Stimulated activated CD8-positive, alpha-beta memory T cell treated with anti-CD3 and anti-CD28 coated beads, Interleukin-7, amount 100 ng/mL, for 48 hours (primary cell): ENCODE measurements at regions not wholly inside any gene's neighbourhood (a gene's known extent, or its start where the extent isn't known, plus 50 kb on each side); places are given as distances from the start of the nearest gene placed in this dataset.

Source experiments
- DNase-seq, 2 donors: peaks; one replicate each; pipeline ENCODE4 v3.0.0-alpha.2; 2020; ENCODE audit warnings: low read depth in 1 of 2; ENCODE audit errors: extremely low read depth in 1 of 2

GRCh38 chr5:2220741-2221140 lies 338.0 kb upstream of the IRX4 start:
- no peak for DNase-seq

- DNase-seq = no peak
Measured at GRCh38 chr5:2219149-2219776, 336.5 kb upstream of the IRX4 start.

DNA sequence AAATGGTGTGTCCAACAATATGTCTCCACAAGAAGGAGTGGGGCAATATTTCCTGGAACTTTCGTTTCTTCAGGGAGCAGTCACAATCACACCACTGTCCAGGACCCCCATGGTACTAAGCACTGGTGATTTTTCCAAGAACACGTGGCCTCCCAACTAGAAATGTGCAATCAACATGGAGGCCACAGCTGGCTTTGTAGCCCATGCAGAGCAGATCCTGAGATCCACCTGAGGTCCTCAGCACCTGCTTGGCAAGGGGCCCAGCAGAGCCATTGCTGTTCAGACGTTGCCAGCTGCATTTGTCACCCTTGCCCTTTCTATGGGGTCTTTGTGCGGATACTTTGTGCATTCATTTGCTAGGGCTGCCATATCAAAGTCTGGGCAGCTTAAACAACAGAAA lies 334.5 kb upstream of the IRX4 start:
- DNase-seq = no peak

- no peak for DNase-seq
Measured at GRCh38 chr5:2214910-2215590, 332.3 kb upstream of the IRX4 start.

DNA sequence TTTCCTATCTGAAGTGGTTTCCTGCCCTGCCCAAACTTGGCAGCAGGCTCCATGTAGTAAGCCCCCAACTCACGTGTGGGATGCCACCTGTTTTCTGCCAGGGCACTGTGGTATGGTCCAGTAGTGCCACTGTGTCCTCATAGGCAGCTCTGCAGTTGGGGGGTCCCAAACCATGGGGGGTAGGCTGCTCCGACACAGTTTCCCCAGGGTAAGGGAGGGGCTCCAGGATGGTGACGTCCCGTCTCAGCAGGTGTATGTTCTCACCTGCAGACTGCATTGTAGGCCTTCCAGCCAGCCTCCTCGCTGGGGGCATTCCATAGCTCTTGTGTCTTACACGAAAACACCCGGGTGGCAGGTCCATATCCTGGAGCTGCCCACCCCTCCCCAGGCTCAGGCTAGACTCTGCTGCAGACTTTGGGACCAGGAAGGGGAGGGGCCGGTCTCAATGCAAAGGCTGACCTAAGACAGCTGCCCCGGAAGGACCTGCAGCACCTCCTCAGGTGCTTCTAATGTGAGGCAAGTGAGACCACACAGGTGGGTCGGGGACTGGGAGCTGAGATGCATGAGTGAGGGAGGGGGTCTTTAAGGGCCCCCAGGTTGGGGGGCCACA lies 330.5 kb upstream of the IRX4 start:
- no peak for DNase-seq

- no peak for DNase-seq
Measured at GRCh38 chr5:2212481-2212880, 329.8 kb upstream of the IRX4 start.

DNA sequence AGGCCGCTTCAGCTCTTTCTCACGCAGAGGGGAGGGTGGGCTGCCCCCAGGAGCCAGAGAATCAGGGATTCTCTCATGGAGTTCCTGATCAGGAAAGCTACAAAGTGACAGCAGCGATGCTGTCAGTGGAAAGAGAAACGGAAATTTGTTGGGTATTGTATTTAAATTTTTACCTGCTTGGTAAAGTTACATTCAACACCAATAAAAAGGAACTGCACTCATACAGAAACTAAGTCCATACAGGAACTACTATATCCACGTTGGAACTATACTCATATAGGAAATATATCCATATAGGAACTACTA lies 325.5 kb upstream of the IRX4 start:
- DNase-seq = no peak

DNA sequence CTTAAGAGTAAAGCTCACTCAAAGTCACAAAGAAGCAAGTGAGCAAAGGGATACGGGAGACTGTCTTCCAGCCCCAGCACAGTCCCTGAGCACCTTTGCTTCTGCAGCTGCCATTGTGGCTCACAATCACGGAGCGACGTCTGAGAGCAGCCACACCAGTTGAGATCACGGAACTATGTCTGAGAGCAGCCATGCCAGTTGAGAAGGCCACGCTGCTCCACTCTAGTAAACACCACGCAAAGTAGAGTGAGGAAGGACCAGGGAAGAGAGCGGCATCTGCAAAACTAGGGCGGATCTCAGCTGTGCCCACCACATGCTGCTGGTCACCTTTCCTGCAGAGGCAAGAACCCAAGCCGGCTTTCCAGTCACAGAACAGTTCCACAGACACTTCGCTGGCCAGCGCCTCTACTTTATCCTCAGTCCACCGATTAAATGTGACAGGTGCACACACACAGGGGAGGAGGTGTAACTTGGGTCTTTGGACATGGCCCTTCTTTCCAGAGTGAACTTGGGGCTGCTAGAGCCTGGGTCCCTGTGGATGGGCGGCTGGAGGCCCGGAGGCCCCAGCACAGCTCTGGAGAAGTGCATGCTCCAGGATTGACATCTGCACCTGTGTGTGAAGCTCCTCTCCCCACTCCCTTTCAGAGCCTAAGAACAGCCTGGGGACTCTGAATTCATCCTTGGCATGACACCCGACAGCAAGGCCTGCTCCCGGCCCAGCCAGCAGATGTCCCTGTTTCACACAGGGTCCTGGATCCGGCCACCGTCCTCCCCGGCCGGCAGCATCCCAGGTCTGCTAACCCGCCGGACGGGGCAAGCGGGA lies 324.9 kb upstream of the IRX4 start:
- DNase-seq = no peak

GRCh38 chr5:2207109-2207399 lies 324.3 kb upstream of the IRX4 start:
- no peak for DNase-seq

GRCh38 chr5:2206293-2207108 lies 323.8 kb upstream of the IRX4 start:
- no peak for DNase-seq

GRCh38 chr5:2205596-2206226 lies 323.0 kb upstream of the IRX4 start:
- DNase-seq = no peak

- DNase-seq = no peak
Measured at GRCh38 chr5:2205185-2205585, 322.5 kb upstream of the IRX4 start.

DNA sequence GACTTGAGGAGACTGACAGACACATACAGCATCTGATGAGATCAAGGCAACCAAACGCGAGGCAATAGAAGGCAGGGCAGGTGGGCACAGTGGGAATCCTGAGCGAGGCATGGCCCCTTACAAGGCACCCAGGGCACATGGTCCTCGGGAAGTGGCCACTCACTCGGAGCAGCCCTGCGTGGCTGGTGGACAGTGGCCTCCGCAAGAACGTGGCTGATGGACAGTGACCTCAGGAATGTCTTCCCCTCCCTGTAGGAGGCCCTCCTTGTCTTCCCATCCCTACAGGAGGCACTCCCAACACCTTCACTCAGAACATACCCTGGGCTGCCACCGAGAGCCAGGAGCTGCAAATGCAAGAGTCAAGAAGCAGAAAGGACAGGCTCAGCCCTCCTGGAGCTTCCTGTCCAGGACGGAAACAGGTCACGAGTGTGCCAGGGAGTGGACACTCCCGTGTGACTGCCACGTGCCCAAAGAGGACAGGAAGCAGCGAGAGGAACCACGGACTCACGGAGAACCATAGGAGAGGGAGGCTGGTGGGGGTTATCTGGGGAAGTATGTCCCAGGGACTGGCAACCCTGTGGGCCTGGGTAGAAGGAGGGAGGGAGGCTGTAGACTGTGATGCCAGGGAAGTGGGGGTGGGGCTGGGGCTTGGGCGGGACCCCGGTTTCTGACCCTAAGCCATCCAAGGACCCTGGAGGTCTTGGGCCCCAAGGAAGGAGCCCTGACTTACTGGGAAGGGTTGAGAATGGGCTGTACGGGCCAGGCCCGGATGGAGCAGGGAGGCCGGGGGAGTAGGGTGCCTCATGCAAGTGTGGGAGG lies 321.9 kb upstream of the IRX4 start:
- no peak for DNase-seq

DNA sequence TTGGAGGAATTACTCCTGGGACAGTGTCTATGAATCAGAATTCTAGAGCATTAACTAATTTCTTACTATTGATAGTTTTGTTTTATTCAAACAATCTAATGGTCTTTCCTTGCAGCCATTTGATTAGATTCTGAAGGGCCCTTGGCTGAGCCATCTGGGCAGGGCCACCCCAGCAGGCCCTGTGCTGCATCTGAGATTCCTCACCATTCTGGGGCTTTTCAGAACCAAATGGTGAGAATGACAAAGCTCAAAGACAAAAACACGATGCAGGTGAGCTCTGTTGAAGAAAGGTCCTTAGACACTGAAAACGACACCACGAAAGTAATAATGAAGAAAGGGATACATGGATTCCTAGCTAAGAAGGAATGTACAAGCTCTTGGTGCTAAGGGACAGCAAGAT lies 321.0 kb upstream of the IRX4 start:
- no peak for DNase-seq

GRCh38 chr5:2201832-2202231 lies 319.1 kb upstream of the IRX4 start:
- no peak for DNase-seq

GRCh38 chr5:2201421-2201820 lies 318.7 kb upstream of the IRX4 start:
- DNase-seq = no peak

DNA sequence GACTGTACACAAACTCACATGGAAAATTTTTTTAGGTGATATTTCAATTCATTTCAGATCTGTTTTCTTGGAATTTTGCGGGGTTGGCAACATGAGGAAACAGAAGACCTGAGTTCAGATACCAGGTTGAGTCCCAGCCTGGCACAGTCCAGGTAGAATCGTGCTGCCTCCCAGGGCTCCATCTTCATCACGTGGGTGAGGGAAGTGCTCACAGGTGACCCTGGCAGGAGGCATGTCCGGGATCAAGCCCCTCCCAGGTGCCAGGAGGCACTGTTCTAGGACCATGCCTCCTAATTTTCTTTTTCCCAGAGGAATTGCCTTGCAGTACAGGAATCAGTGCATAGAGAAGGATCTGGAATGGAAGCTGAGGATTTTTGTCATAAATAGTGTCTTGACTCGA lies 318.3 kb upstream of the IRX4 start:
- no peak for DNase-seq

DNA sequence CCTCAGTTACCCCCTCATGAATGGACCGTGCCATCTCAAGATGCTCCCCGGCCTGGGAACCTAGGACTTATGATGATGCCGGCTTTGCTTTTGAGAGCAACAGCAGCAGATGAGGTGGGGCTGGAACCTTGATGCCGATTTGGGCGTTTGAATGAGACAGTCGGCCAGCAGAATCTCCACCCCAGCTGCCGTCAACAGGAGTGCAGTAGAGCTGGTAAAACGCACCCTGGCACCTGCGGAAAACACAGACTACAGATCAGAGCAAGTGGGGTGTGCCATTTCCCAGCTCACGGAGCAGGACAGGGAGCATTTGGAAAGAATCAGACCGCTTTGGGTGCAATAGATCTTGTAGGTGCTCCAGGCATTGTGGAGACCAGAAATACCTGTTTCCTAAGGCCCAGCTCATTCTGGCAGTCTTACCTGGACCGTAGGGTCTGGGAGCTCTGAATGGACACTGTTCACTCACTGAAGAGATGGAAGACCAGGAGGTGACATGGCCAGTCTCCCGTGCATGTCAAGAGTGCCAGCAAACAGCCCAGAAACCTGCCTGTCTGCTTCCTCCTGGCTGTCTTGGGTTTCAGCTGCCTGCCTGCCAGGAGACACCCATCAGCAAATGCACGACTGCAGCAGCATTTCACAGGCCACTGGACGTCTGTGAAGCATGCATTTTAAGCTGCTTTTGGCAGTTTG lies 317.7 kb upstream of the IRX4 start:
- DNase-seq = no peak

DNA sequence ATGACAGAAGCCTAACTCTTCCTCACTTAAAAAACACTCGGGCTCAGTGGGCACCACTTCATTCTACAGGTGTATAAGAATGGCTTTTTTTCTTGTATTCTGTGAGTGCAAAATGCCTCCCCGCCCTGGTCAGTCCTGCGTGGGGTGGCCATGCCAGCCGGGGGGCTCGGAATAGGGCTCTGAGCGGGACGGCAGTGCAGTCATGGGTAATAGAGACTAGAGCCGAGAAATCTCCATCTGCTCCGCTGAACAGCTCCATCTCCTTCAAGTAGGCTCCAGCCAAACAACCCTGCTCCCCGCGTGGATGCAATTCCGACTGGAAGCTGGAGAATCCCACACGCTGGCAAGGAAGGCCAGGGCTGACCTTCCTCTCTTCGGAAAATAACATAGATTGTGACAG lies 317.0 kb upstream of the IRX4 start:
- DNase-seq = no peak
